Glutamatergic neuron (in vitro differentiated cells): ENCODE measurements at regions not wholly inside any gene's neighbourhood (a gene's known extent, or its start where the extent isn't known, plus 50 kb on each side); places are given as distances from the start of the nearest gene placed in this dataset.
"Not testable (repeated sequence)": the region's sequence is repeated elsewhere in the genome, so short reads cannot be mapped to it uniquely, and the experiment has no call there.

Experiments used
- DNase-seq: peaks from one replicate; pipeline ENCODE4 v3.0.0; 2022
- H3K27ac Mint-ChIP-seq: one replicate; pipeline ENCODE4 v1.8.0; 2020; ENCODE audit warnings: mild to moderate bottlenecking, mixed read lengths, inconsistent platforms; ENCODE audit not compliant: unreplicated experiment
- H3K27me3 Mint-ChIP-seq: one replicate; pipeline ENCODE4 v1.8.0; 2020; ENCODE audit warnings: mild to moderate bottlenecking, moderate library complexity, mixed read lengths, inconsistent platforms; ENCODE audit not compliant: unreplicated experiment
- H3K36me3 Mint-ChIP-seq: one replicate; pipeline ENCODE4 v1.8.0; 2020; ENCODE audit warnings: mild to moderate bottlenecking, mixed read lengths, inconsistent platforms; ENCODE audit not compliant: unreplicated experiment
- H3K4me1 Mint-ChIP-seq: one replicate; pipeline ENCODE4 v1.8.0; 2020; ENCODE audit warnings: mild to moderate bottlenecking, low read depth, mixed read lengths, inconsistent platforms; ENCODE audit not compliant: unreplicated experiment
- H3K4me3 Mint-ChIP-seq: one replicate; pipeline ENCODE4 v1.8.0; 2020; ENCODE audit warnings: mild to moderate bottlenecking, mixed read lengths, inconsistent platforms; ENCODE audit not compliant: unreplicated experiment
- H3K9me3 Mint-ChIP-seq: one replicate; pipeline ENCODE4 v1.8.0; 2020; ENCODE audit warnings: mild to moderate bottlenecking, moderate library complexity, mixed read lengths, inconsistent platforms; ENCODE audit not compliant: unreplicated experiment
- TF ChIP-seq, protein P1 (sequence below): fragments of 200-600 bp; sonication (generic); IDR thresholded peaks from one replicate; pipeline ENCODE4 v1.5.0; 2021; ENCODE audit not compliant: partially characterized antibody, unreplicated experiment

DNA sequence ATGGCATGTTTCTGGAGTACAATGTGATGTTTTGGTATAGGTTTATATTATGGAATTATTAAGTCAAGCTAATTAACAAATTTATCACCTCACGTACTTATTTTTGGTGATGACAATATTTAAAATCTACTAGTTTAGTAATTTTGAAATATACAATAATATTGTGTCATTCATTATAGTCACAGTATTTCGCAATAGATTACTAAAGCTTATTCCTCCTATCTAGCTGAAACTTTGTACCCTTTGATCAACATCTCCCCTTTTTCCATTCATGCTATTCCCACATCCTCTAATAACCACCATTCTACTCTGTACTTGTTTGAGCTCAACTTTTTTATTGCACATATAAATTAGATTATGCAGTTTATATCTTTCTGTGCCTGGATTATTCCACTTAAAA lies 164.8 kb upstream of the SPANXN4 start:
- Mint-ChIP-seq H3K4me1 (no peaks in the 10 kb centered on the region), H3K4me3 (no peak overlapping the region), H3K27me3 (no peaks in the 10 kb centered on the region), H3K36me3 (no peaks in the 10 kb centered on the region), H3K27ac (no peak overlapping the region), H3K9me3 (no peaks in the 10 kb centered on the region)
- no peak for DNase-seq
- TF ChIP-seq, protein P1, sequence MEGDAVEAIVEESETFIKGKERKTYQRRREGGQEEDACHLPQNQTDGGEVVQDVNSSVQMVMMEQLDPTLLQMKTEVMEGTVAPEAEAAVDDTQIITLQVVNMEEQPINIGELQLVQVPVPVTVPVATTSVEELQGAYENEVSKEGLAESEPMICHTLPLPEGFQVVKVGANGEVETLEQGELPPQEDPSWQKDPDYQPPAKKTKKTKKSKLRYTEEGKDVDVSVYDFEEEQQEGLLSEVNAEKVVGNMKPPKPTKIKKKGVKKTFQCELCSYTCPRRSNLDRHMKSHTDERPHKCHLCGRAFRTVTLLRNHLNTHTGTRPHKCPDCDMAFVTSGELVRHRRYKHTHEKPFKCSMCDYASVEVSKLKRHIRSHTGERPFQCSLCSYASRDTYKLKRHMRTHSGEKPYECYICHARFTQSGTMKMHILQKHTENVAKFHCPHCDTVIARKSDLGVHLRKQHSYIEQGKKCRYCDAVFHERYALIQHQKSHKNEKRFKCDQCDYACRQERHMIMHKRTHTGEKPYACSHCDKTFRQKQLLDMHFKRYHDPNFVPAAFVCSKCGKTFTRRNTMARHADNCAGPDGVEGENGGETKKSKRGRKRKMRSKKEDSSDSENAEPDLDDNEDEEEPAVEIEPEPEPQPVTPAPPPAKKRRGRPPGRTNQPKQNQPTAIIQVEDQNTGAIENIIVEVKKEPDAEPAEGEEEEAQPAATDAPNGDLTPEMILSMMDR = no peak

- no peaks in the 10 kb centered on the region for H3K4me1 Mint-ChIP-seq
- TF ChIP-seq, protein P1 = no peak
- H3K27me3 Mint-ChIP-seq = no peaks in the 10 kb centered on the region
- no peaks in the 10 kb centered on the region for H3K36me3 Mint-ChIP-seq
- no peak for DNase-seq
- H3K4me3 Mint-ChIP-seq = no peak overlapping the region
- no peaks in the 10 kb centered on the region for H3K9me3 Mint-ChIP-seq
- H3K27ac Mint-ChIP-seq = no peak overlapping the region
Measured at GRCh38 chrX:142861557-142861956, 164.2 kb upstream of the SPANXN4 start.

DNA sequence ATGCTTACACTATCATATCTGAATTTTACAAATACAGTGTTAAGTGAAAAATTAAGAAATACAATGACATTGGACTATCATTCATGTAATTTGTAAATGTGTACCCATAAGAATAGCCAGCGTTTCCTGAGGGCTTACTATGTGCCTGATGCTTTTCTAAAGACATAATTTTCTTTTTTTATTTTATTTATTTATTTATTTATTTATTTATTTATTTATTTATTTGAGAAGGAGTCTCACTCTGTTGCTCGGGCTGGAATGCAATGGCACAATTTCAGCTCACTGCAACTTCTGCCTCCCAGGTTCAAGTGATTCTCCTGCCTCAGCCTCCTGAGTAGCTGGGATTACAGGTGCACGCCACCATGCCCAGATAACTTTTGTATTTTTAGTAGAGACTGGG lies 159.5 kb upstream of the SPANXN4 start:
- H3K27me3 Mint-ChIP-seq, DNase-seq, H3K27ac Mint-ChIP-seq, H3K9me3 Mint-ChIP-seq, H3K4me3 Mint-ChIP-seq, H3K4me1 Mint-ChIP-seq, H3K36me3 Mint-ChIP-seq: not testable (repeated sequence)

DNA sequence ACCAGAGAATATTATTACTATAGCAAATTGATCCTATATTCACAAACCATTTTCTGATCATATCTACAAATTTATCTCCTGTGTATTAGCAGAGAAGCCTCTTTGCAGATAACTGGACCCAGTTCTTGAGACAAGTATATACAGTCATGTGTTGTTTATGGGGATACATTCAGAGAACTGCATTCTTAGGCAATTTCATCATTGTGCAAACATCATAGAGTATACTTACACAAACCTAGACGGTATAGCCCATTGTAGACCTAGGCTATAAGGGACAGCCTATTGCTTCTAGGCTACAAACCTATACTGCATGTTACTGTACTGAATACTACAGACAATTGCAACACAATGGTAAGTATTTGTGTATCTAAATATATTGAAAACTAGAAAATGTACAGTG lies 152.5 kb upstream of the SPANXN4 start:
- Mint-ChIP-seq H3K27ac (no peak overlapping the region), H3K36me3 (no peaks in the 10 kb centered on the region), H3K27me3 (no peaks in the 10 kb centered on the region), H3K9me3 (no peaks in the 10 kb centered on the region), H3K4me1 (no peaks in the 10 kb centered on the region), H3K4me3 (no peak overlapping the region)
- TF ChIP-seq, protein P1 = no peak
- DNase-seq = no peak

GRCh38 chrX:142884881-142885280 lies 140.8 kb upstream of the SPANXN4 start:
- no peaks in the 10 kb centered on the region for H3K4me1 Mint-ChIP-seq
- no peak overlapping the region for H3K4me3 Mint-ChIP-seq
- H3K27me3 Mint-ChIP-seq = no peaks in the 10 kb centered on the region
- no peak overlapping the region for H3K27ac Mint-ChIP-seq
- DNase-seq = no peak
- H3K36me3 Mint-ChIP-seq = no peaks in the 10 kb centered on the region
- TF ChIP-seq, protein P1 = no peak
- no peaks in the 10 kb centered on the region for H3K9me3 Mint-ChIP-seq

DNA sequence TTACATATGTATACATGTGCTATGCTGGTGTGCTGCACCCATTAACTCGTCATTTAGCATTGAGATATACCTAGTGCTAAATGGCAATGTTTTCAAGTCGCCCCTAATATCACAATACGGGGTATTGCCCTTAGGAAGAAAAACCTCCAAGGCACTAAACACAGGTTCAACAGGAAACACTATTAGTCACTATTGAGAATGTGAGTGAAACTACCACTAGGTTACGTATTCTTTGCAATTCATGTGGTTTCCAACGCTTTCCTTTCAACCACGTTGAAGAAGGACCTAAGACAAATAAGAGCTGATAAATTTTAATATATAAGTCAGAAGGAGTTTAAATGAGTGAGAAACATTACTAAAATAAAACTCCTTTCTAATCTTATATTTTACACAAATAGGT lies 134.7 kb upstream of the SPANXN4 start:
- H3K4me1 Mint-ChIP-seq = no peaks in the 10 kb centered on the region
- DNase-seq = no peak
- no peaks in the 10 kb centered on the region for H3K9me3 Mint-ChIP-seq
- no peak overlapping the region for H3K4me3 Mint-ChIP-seq
- no peak overlapping the region for H3K27ac Mint-ChIP-seq
- H3K27me3 Mint-ChIP-seq = no peaks in the 10 kb centered on the region
- TF ChIP-seq, protein P1 = no peak
- no peaks in the 10 kb centered on the region for H3K36me3 Mint-ChIP-seq
